K562 (cell line): ENCODE measurements at regions not wholly inside any gene's neighbourhood (a gene's known extent, or its start where the extent isn't known, plus 50 kb on each side); places are given as distances from the start of the nearest gene placed in this dataset.

ENCODE experiments used
- HMGN3 ChIP-seq: IDR thresholded peaks from 2 replicates; pipeline ENCODE4 v1.6.1; 2011; ENCODE audit warnings: borderline replicate concordance, low read depth, mild to moderate bottlenecking, mixed read lengths, low read length; ENCODE audit not compliant: insufficient read length; ENCODE audit errors: extremely low read depth
- KDM1A ChIP-seq, 2 experiments: fragments of 450-650 bp; IDR thresholded peaks; 2 replicates each; pipeline ENCODE4 v1.6.1; 2016; ENCODE audit warnings: mild to moderate bottlenecking in 2 of 2
- MEF2D ChIP-seq: conservative IDR thresholded peaks from 2 replicates; pipeline ENCODE4 v1.6.1; 2016; ENCODE audit warnings: low read depth, missing genetic modification characterization, missing compliant biosample characterization
- MYBL2 ChIP-seq, 2 experiments: fragments of 450-650 bp in 1 of 2; sonication (generic) in 1 of 2; formaldehyde crosslinking in 1 of 2; IDR thresholded peaks; 2 replicates each; pipeline versions ENCODE4 v1.6.1 to v1.8.1; 2017 to 2022; ENCODE audit warnings: borderline replicate concordance in 1 of 2, inconsistent platforms in 1 of 2, low read depth in 1 of 2, mild to moderate bottlenecking in 1 of 2, missing genetic modification reagents in 1 of 2, moderate library complexity in 1 of 2
- TFAP4 ChIP-seq: sonication (generic); formaldehyde crosslinking; IDR thresholded peaks from 2 replicates; pipeline ENCODE4 v1.8.0; 2022; ENCODE audit warnings: missing genetic modification reagents, mild to moderate bottlenecking, moderate library complexity, borderline replicate concordance
- TF ChIP-seq, protein P1 (sequence below): sonication (generic); formaldehyde crosslinking; IDR thresholded peaks from 2 replicates; pipeline ENCODE4 v1.8.0; 2022; ENCODE audit warnings: mild to moderate bottlenecking, missing genetic modification reagents
- TF ChIP-seq, protein P2 (sequence below): IDR thresholded peaks from 2 replicates; pipeline ENCODE4 v1.6.1; 2016; ENCODE audit warnings: missing genetic modification characterization, missing compliant biosample characterization

GRCh38 chr3:28575746-28576613 lies 227.4 kb upstream of the AZI2 start (continued):
- TF ChIP-seq HMGN3, result no peak
- TF ChIP-seq, protein P1, sequence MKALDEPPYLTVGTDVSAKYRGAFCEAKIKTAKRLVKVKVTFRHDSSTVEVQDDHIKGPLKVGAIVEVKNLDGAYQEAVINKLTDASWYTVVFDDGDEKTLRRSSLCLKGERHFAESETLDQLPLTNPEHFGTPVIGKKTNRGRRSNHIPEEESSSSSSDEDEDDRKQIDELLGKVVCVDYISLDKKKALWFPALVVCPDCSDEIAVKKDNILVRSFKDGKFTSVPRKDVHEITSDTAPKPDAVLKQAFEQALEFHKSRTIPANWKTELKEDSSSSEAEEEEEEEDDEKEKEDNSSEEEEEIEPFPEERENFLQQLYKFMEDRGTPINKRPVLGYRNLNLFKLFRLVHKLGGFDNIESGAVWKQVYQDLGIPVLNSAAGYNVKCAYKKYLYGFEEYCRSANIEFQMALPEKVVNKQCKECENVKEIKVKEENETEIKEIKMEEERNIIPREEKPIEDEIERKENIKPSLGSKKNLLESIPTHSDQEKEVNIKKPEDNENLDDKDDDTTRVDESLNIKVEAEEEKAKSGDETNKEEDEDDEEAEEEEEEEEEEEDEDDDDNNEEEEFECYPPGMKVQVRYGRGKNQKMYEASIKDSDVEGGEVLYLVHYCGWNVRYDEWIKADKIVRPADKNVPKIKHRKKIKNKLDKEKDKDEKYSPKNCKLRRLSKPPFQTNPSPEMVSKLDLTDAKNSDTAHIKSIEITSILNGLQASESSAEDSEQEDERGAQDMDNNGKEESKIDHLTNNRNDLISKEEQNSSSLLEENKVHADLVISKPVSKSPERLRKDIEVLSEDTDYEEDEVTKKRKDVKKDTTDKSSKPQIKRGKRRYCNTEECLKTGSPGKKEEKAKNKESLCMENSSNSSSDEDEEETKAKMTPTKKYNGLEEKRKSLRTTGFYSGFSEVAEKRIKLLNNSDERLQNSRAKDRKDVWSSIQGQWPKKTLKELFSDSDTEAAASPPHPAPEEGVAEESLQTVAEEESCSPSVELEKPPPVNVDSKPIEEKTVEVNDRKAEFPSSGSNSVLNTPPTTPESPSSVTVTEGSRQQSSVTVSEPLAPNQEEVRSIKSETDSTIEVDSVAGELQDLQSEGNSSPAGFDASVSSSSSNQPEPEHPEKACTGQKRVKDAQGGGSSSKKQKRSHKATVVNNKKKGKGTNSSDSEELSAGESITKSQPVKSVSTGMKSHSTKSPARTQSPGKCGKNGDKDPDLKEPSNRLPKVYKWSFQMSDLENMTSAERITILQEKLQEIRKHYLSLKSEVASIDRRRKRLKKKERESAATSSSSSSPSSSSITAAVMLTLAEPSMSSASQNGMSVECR (CRISPR knock-in tag), result no peak
- TF ChIP-seq MYBL2 (IDR thresholded peaks at IDR 0.05; ENCODE audit: low read depth), result no peak
- no peak for TF ChIP-seq MYBL2 (CRISPR knock-in tag; IDR thresholded peaks at IDR 0.05; ENCODE audit: borderline replicate concordance)
- TF ChIP-seq, protein P2, sequence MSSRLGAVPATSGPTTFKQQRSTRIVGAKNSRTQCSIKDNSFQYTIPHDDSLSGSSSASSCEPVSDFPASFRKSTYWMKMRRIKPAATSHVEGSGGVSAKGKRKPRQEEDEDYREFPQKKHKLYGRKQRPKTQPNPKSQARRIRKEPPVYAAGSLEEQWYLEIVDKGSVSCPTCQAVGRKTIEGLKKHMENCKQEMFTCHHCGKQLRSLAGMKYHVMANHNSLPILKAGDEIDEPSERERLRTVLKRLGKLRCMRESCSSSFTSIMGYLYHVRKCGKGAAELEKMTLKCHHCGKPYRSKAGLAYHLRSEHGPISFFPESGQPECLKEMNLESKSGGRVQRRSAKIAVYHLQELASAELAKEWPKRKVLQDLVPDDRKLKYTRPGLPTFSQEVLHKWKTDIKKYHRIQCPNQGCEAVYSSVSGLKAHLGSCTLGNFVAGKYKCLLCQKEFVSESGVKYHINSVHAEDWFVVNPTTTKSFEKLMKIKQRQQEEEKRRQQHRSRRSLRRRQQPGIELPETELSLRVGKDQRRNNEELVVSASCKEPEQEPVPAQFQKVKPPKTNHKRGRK (tag), result no peak
- TF ChIP-seq KDM1A (IDR thresholded peaks at IDR 0.05), result no peak
- TF ChIP-seq TFAP4 (CRISPR knock-in tag), result no peak
- TF ChIP-seq MEF2D (tag), result no peak
- TF ChIP-seq, all 486 proteins: peak for 0
